ENCODE measurements at regions not wholly inside any gene's neighbourhood (a gene's known extent, or its start where the extent isn't known, plus 50 kb on each side); places are given as distances from the start of the nearest gene placed in this dataset.
"Not testable (repeated sequence)": the region's sequence is repeated elsewhere in the genome, so short reads cannot be mapped to it uniquely, and the experiment has no call there.

DNA sequence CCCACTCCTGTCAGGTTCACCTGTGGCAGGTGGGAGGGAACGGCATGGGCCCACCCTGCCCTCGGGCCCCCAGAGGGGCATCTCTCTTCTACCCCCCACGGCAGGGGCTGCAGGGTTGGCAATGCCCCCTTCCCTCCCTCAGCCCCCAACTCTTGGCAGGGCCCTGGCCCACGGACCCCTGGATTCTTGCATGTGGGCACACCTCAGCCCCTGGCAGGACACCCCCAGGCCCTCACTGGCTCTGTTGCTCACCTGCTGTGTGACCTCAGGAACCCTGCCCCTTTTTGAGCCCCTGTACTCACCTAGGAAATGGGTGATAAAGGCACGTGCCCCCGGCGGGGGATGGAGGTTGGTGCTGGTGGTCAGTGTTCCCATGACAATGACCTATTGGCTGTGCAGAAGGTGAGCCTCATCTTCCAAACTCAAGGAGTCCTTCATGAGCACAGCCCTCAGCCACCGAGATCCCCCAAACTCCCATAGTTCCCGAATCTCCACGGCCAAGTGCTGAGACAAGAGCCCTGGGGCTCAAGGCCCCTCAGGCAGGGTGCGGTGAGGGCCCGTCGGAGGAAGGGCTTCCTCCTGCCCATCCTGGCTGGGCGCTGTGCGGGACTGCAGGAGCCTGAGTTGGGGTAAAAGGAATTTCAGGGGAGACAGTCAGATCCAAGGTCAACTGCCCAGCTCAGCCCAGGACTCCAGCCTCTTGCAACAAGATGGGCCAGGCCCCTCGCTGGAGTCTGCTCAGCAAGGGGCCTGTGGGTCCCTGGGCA lies 198.2 kb downstream of the IGLL1 start:
- Mint-ChIP-seq H3K36me3 (ENCODE audit: low read depth) (no peaks in the 10 kb centered on the region), H3K27ac (no peak overlapping the region), H3K9me3 (ENCODE audit: insufficient read depth) (no peaks in the 10 kb centered on the region), H3K27me3 (ENCODE audit: low read depth) (no peaks in the 10 kb centered on the region), H3K4me3 (no peak overlapping the region), H3K4me1 (ENCODE audit: low read depth) (no peaks in the 10 kb centered on the region)
- ATAC-seq (no peak), DNase-seq (no peak)
- ChIA-PET CTCF (no interaction called here), POLR2A (no interaction called here)

DNA sequence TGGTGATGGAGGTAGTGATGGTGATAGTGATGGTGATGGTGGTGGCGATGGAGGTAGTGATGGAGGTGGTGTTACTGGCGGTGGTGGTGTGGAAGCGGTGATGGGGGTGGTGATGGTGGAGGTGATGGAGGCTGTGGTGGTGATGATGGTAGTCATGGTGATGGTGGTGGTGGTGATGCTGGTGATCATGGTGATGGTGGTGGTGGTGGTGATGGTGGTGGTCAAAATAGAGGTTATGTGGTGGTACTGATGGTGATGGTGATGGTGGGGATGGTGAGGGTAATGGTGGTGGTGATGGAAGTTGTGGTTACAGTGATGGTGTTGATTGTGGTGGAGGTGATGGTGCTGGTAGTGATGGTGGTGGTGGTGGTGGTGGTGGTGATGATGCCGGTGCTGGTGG lies 199.2 kb downstream of the IGLL1 start:
- ChIA-PET POLR2A (no interaction called here), CTCF (no interaction called here)
- Mint-ChIP-seq H3K36me3 (ENCODE audit: low read depth) (no peaks in the 10 kb centered on the region), H3K27ac (peak overlapping the region; percentile 47), H3K9me3 (ENCODE audit: insufficient read depth) (no peaks in the 10 kb centered on the region), H3K4me3 (no peak overlapping the region), H3K4me1 (ENCODE audit: low read depth) (no peaks in the 10 kb centered on the region), H3K27me3 (ENCODE audit: low read depth) (no peaks in the 10 kb centered on the region)
- DNase-seq = no peak
- ATAC-seq = no peak

DNA sequence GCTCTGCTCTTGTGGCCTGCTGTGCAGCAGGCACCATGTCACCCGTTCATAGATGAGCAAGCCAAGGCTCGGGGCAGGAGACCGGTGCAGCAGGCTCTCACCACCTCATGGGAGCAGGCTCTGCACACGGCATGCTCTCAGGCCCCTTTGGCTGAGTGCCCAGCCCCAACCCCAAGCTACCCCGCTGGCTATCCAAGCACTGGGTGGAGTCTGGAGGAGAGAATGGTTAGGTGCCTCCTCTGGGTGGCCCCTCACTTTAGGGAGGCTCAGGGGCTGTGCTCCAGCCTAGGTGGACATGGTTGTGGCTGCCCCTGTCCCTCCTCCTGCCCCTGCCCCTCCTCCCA lies 199.9 kb downstream of the IGLL1 start:
- H3K27ac Mint-ChIP-seq = no peak overlapping the region
- H3K4me1 Mint-ChIP-seq (ENCODE audit: low read depth) = no peaks in the 10 kb centered on the region
- no peaks in the 10 kb centered on the region for H3K27me3 Mint-ChIP-seq (ENCODE audit: low read depth)
- POLR2A ChIA-PET = no interaction called here
- CTCF ChIA-PET = no interaction called here
- ATAC-seq (no peak), DNase-seq (no peak)
- no peaks in the 10 kb centered on the region for H3K9me3 Mint-ChIP-seq (ENCODE audit: insufficient read depth)
- H3K4me3 Mint-ChIP-seq = no peak overlapping the region
- no peaks in the 10 kb centered on the region for H3K36me3 Mint-ChIP-seq (ENCODE audit: low read depth)

DNA sequence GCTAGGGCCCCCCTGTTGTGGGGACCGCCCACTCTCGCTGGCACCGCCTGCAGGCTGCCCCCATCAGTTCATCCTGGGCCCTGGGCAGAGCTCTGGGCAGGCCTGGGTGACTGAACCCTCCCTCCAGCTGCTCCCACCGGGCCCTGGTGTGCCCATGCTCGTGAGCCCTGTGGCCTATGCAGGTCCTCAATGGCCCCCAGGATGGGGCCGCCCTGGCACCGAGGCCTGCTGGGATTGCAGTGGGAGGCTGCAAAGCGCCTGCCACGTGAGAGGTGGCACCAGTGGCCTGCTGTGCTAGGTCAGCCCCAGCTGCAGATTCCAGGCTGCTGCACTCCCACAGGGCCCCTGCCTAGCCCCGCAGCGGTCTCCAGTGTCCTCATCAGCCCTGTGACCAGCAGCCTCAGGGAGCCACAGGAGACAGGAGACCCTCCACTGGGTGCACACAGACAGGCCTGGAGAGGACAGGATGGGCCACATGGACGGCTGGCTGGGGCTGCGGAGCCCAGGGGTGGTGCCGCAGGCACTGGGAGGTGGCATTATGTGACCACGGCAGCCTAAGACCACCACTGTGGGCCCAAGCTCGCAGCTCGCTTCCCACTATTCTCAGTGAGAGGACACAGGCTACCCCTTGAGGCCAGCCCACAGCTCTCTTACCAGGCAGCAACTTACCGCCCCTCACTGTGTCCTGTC lies 199.4 kb downstream of the BCR start:
- H3K27me3 Mint-ChIP-seq (ENCODE audit: low read depth); H3K4me1 Mint-ChIP-seq (ENCODE audit: low read depth); ATAC-seq; H3K9me3 Mint-ChIP-seq (ENCODE audit: insufficient read depth); CTCF ChIA-PET; H3K4me3 Mint-ChIP-seq; H3K36me3 Mint-ChIP-seq (ENCODE audit: low read depth); DNase-seq; POLR2A ChIA-PET; H3K27ac Mint-ChIP-seq: not testable (repeated sequence)

DNA sequence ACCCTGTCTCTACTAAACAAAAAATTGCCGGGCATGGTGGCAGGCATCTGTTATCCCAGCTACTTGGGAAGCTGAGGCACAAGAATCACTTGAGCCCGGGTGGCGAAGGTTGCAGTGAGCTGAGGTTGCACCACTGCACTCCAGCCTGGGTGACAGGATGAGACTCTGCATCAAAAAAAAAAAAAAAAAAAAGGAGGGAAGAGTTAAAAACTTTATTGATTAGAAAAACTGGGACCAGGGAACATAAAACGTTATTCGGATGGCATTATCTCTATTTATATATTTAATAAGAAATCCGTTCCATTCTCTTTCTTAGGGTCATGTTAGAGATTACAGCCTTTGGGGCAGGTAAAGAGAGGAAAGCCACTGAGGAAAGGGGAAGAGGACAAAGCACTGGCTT lies 197.5 kb downstream of the BCR start:
- no peak overlapping the region for H3K27ac Mint-ChIP-seq
- no peaks in the 10 kb centered on the region for H3K36me3 Mint-ChIP-seq (ENCODE audit: low read depth)
- DNase-seq (no peak), ATAC-seq (no peak)
- H3K27me3 Mint-ChIP-seq (ENCODE audit: low read depth) = no peaks in the 10 kb centered on the region
- ChIA-PET CTCF (interaction anchor here (3.1 kb wide), 1 partner anchor 8 kb away, joined by 18 read pairs; no protein-coding TSS in a partner anchor), POLR2A (no interaction called here)
- no peaks in the 10 kb centered on the region for H3K9me3 Mint-ChIP-seq (ENCODE audit: insufficient read depth)
- H3K4me3 Mint-ChIP-seq = no peak overlapping the region
- no peaks in the 10 kb centered on the region for H3K4me1 Mint-ChIP-seq (ENCODE audit: low read depth)

DNA sequence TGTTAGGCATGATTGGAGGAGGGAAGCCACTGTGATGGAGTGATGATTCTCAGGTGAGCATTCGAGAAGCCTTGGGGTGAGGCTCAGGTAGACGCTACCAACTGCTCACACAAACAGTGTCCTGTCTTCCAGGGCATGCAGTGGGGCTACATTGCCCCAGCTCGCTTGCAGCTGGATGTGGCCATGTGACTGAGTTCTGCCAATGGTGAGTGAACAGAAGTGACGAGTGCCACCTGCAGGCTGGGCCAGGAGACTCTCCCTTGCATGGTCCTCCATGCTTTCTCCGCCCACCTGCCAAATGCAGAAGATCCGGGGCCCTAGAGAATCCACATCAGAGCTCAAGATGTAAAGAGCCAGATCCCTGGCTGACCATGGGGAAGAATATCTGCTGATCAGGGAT lies 195.9 kb downstream of the BCR start:
- no peak overlapping the region for H3K4me3 Mint-ChIP-seq
- no peak overlapping the region for H3K27ac Mint-ChIP-seq
- no peaks in the 10 kb centered on the region for H3K36me3 Mint-ChIP-seq (ENCODE audit: low read depth)
- ATAC-seq (peak; percentile 87), DNase-seq (peak; percentile 62)
- H3K4me1 Mint-ChIP-seq (ENCODE audit: low read depth) = no peaks in the 10 kb centered on the region
- POLR2A ChIA-PET = no interaction called here
- CTCF ChIA-PET = interaction anchor here (0.7 to 3.1 kb wide), 10 partner anchors 10 to 419 kb away, joined by 3 to 18 read pairs (median 3); no protein-coding TSS in a partner anchor
- H3K27me3 Mint-ChIP-seq (ENCODE audit: low read depth) = no peaks in the 10 kb centered on the region
- H3K9me3 Mint-ChIP-seq (ENCODE audit: insufficient read depth) = no peaks in the 10 kb centered on the region

DNA sequence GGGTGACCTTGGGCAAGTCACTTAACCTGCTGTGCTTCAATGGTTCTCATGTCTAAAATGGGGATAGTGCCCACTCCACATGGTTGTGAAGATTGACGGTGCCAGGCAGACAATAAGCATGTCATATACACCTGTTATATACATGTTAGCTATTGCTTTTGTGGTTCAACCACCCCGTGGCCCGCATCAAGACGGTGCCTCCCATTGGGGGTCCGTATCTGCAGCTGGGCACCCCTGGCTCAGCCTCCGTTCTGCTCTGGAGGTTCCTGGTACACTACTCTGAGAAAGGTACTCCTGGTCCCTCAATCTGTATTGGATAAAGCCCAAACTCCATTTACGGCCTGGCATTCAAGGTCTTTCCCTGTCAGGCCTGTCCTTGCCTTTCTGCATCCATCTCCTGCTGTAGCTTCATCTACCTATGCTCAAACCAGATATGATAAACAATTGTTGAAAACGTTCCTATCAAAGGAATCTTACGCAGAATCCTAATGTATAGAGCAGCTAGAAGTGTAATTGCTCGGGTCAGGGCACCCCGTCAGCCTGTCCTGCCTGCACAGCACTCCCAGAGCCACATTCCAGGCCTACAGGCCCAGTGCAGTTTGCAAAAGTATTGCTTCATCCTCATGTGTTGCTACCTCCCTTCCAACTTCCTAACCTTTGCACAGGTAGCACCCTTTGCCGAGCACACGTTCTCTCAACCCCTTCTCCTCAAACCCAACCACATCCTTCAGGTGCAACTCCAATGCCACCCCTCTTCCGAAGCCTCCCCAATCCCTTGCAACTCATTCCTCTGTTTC lies 194.9 kb downstream of the BCR start:
- POLR2A ChIA-PET = no interaction called here

DNA sequence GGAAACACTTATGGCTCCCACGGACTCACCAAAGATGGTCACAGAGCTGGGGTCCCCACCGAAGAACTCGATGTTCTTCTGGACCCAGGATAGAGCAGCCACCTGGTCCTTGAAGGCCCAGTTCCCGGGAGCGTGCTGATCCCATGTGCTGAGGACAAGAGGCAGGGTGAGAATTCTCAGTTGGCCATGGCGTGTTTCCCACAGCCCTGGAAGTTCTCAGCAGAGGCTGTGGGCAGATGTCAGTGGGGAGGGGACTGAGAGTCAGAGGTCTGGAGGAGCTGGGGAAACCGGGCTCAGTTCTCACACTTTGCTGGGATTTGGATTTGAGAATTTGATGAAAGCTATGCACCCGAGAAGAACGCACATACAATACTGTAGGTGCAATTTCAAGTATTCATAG lies 193.3 kb downstream of the BCR start:
- Mint-ChIP-seq H3K9me3 (ENCODE audit: insufficient read depth) (no peaks in the 10 kb centered on the region), H3K4me1 (ENCODE audit: low read depth) (no peaks in the 10 kb centered on the region), H3K27me3 (ENCODE audit: low read depth) (peaks cover 15% of the 10 kb centered on the region), H3K36me3 (ENCODE audit: low read depth) (no peaks in the 10 kb centered on the region), H3K4me3 (no peak overlapping the region), H3K27ac (no peak overlapping the region)
- ATAC-seq (no peak), DNase-seq (no peak)
- ChIA-PET CTCF (interaction anchor here (0.9 to 1.0 kb wide), 2 partner anchors 12 kb away, joined by 3 to 4 read pairs; no protein-coding TSS in a partner anchor), POLR2A (no interaction called here)

More for the DNA sequence above, 194.9 kb downstream of the BCR start:
- peaks cover 3% of the 10 kb centered on the region for H3K27me3 Mint-ChIP-seq (ENCODE audit: low read depth)
- H3K36me3 Mint-ChIP-seq (ENCODE audit: low read depth) = no peaks in the 10 kb centered on the region
- H3K4me1 Mint-ChIP-seq (ENCODE audit: low read depth) = no peaks in the 10 kb centered on the region
- DNase-seq = no peak
- H3K9me3 Mint-ChIP-seq (ENCODE audit: insufficient read depth) = no peaks in the 10 kb centered on the region
- no peak overlapping the region for H3K4me3 Mint-ChIP-seq
- no peak overlapping the region for H3K27ac Mint-ChIP-seq
- CTCF ChIA-PET = interaction anchor here (0.9 to 3.1 kb wide), 6 partner anchors 9 to 416 kb away, joined by 3 to 18 read pairs (median 4); no protein-coding TSS in a partner anchor
- ATAC-seq = no peak

DNA sequence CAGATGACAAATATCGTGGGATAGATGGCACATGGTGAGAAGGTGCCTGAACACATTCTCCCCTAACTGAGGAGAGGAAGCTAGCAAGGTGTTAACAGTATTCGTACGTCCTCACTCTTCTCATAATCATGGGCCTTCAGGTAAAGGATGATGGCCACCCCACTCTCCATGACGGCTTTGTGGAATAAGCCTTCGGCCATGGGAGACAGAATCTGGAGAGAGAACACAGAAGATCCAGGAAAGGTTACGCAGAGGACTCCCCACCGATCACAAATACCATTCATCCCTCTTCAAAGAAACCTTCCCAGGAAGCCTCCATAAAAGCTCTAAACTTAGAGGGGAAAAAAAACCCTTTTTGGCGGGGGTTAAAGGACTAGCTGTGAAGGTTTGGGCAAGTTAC lies 189.9 kb downstream of the BCR start:
- DNase-seq = no peak
- Mint-ChIP-seq H3K27me3 (ENCODE audit: low read depth) (peaks cover 38% of the 10 kb centered on the region), H3K9me3 (ENCODE audit: insufficient read depth) (no peaks in the 10 kb centered on the region), H3K36me3 (ENCODE audit: low read depth) (no peaks in the 10 kb centered on the region), H3K4me1 (ENCODE audit: low read depth) (no peaks in the 10 kb centered on the region), H3K4me3 (no peak overlapping the region), H3K27ac (no peak overlapping the region)
- POLR2A ChIA-PET = no interaction called here
- CTCF ChIA-PET = interaction anchor here (1.5 to 1.7 kb wide), 2 partner anchors 16 to 80 kb away, joined by 4 read pairs; no protein-coding TSS in a partner anchor
- no peak for ATAC-seq

DNA sequence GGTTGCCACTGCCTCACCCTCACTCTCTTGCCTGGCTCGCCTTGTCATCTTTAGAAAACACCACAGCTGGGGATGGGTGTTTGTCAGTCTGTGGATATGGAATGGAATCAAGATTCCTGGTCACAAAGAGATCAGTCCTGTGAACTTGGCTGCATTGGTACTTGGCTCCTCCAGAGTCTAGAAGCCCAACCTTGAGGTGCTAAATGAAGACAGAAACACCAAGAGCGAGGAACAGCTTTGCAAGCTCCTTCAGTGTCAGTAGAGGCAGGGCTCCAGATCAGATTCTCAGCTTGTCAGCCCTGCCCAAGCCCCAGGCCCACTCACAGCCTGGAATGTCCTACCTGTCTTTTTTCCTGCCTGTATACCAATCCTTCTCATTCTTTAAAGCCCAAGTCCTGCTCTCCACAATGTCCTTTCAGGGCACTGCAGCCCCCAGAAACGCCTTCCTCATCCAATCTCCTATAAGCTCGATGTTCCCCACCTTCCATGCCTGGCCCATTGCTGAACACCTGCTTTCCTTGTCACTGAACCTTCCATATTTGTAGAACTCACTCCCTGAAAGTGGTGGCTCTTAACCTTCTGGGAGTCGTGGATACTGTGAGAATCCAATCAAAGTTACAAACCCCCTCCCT lies 188.9 kb downstream of the BCR start:
- no peaks in the 10 kb centered on the region for H3K36me3 Mint-ChIP-seq (ENCODE audit: low read depth)
- no peak for DNase-seq
- no peak for ATAC-seq
- no peak overlapping the region for H3K27ac Mint-ChIP-seq
- no peaks in the 10 kb centered on the region for H3K9me3 Mint-ChIP-seq (ENCODE audit: insufficient read depth)
- no peaks in the 10 kb centered on the region for H3K4me1 Mint-ChIP-seq (ENCODE audit: low read depth)
- peaks cover 45% of the 10 kb centered on the region for H3K27me3 Mint-ChIP-seq (ENCODE audit: low read depth)
- H3K4me3 Mint-ChIP-seq = no peak overlapping the region
- CTCF ChIA-PET = interaction anchor here (1.5 to 2.0 kb wide), 2 partner anchors 16 to 79 kb away, joined by 4 to 5 read pairs; no protein-coding TSS in a partner anchor
- POLR2A ChIA-PET = no interaction called here

Measured in activated CD8-positive, alpha-beta T cell treated with anti-CD3 and anti-CD28 coated beads, Interleukin-2, amount 10 ng/mL, durations not matched to agents 7 days and 5 days (primary cell).